ENCODE measurements at regions not wholly inside any gene's neighbourhood (a gene's known extent, or its start where the extent isn't known, plus 50 kb on each side); places are given as distances from the start of the nearest gene placed in this dataset.

GRCh38 chr4:33104273-33104672 lies 2384.1 kb downstream of the PCDH7 start:
- Histone ChIP-seq H3K9me3 (no peaks in the 10 kb centered on the region), H3K36me3 (ENCODE audit: control insufficient read depth, insufficient read depth, low read length) (no peaks in the 10 kb centered on the region), H3K4me1 (no peaks in the 10 kb centered on the region), H3K27me3 (replicated peaks; ENCODE audit: control insufficient read depth, insufficient read depth, low read length) (no peaks in the 10 kb centered on the region), H3K4me3 (ENCODE audit: low read depth, low read length) (no peak overlapping the region)
- ChIA-PET CTCF (no interaction called here), POLR2A (no interaction called here)
- Mint-ChIP-seq H3K4me1 (ENCODE audit: low read depth, unreplicated experiment) (no peaks in the 10 kb centered on the region), H3K9me3 (ENCODE audit: unreplicated experiment) (peaks cover 27% of the 10 kb centered on the region), H3K36me3 (ENCODE audit: insufficient read depth, unreplicated experiment) (no peaks in the 10 kb centered on the region), H3K27me3 (ENCODE audit: insufficient read depth, unreplicated experiment) (peaks cover 7% of the 10 kb centered on the region), H3K4me3 (ENCODE audit: unreplicated experiment) (no peak overlapping the region), H3K27ac (ENCODE audit: unreplicated experiment) (no peak overlapping the region)
- intact Hi-C loops (cut with micrococcal nuclease; ENCODE audit: unreplicated experiment), result no loop called here
- no peak for TF ChIP-seq CTCF (IDR thresholded peaks at IDR 0.05; ENCODE audit: insufficient read depth in 1 of 2, low read depth in 1 of 2, low read length in 1 of 2, severe bottlenecking in 1 of 2, unreplicated experiment in 1 of 2)
- no TSS peak for BruUV-seq (replicated peaks)
- DNase-seq, result no peak

- DNase-seq, result no peak
- BruUV-seq (replicated peaks), result no TSS peak
- Histone ChIP-seq H3K4me1 (no peaks in the 10 kb centered on the region), H3K4me3 (ENCODE audit: low read depth, low read length) (no peak overlapping the region), H3K27me3 (replicated peaks; ENCODE audit: control insufficient read depth, insufficient read depth, low read length) (no peaks in the 10 kb centered on the region), H3K36me3 (ENCODE audit: control insufficient read depth, insufficient read depth, low read length) (no peaks in the 10 kb centered on the region), H3K9me3 (no peaks in the 10 kb centered on the region)
- Mint-ChIP-seq H3K4me3 (ENCODE audit: unreplicated experiment) (no peak overlapping the region), H3K27me3 (ENCODE audit: insufficient read depth, unreplicated experiment) (peaks cover 7% of the 10 kb centered on the region), H3K27ac (ENCODE audit: unreplicated experiment) (no peak overlapping the region), H3K36me3 (ENCODE audit: insufficient read depth, unreplicated experiment) (no peaks in the 10 kb centered on the region), H3K9me3 (ENCODE audit: unreplicated experiment) (peaks cover 14% of the 10 kb centered on the region), H3K4me1 (ENCODE audit: low read depth, unreplicated experiment) (no peaks in the 10 kb centered on the region)
- ChIA-PET CTCF (no interaction called here), POLR2A (no interaction called here)
- intact Hi-C loops (cut with micrococcal nuclease; ENCODE audit: unreplicated experiment), result no loop called here
- TF ChIP-seq CTCF (IDR thresholded peaks at IDR 0.05; ENCODE audit: insufficient read depth in 1 of 2, low read depth in 1 of 2, low read length in 1 of 2, severe bottlenecking in 1 of 2, unreplicated experiment in 1 of 2), result no peak
Measured at GRCh38 chr4:33107814-33108213, 2387.6 kb downstream of the PCDH7 start.

GRCh38 chr4:33111117-33111516 lies 2390.9 kb downstream of the PCDH7 start:
- Mint-ChIP-seq H3K36me3 (ENCODE audit: insufficient read depth, unreplicated experiment) (no peaks in the 10 kb centered on the region), H3K27me3 (ENCODE audit: insufficient read depth, unreplicated experiment) (peaks cover 7% of the 10 kb centered on the region), H3K27ac (ENCODE audit: unreplicated experiment) (no peak overlapping the region), H3K4me1 (ENCODE audit: low read depth, unreplicated experiment) (no peaks in the 10 kb centered on the region), H3K9me3 (ENCODE audit: unreplicated experiment) (peaks cover 13% of the 10 kb centered on the region), H3K4me3 (ENCODE audit: unreplicated experiment) (no peak overlapping the region)
- intact Hi-C loops (cut with micrococcal nuclease; ENCODE audit: unreplicated experiment), result no loop called here
- no peak overlapping the region for H3K4me3 ChIP-seq (ENCODE audit: low read depth, low read length)
- H3K36me3 ChIP-seq (ENCODE audit: control insufficient read depth, insufficient read depth, low read length), result no peaks in the 10 kb centered on the region
- no peak for DNase-seq
- TF ChIP-seq CTCF (IDR thresholded peaks at IDR 0.05; ENCODE audit: insufficient read depth in 1 of 2, low read depth in 1 of 2, low read length in 1 of 2, severe bottlenecking in 1 of 2, unreplicated experiment in 1 of 2), result no peak
- no TSS peak for BruUV-seq (replicated peaks)
- POLR2A ChIA-PET, result no interaction called here
- H3K27me3 ChIP-seq (replicated peaks; ENCODE audit: control insufficient read depth, insufficient read depth, low read length), result no peaks in the 10 kb centered on the region
- H3K4me1 ChIP-seq, result no peaks in the 10 kb centered on the region
- no peaks in the 10 kb centered on the region for H3K9me3 ChIP-seq
- CTCF ChIA-PET, result no interaction called here

All from Caco-2 (cell line).